HL-60 (cell line): ENCODE measurements at regions not wholly inside any gene's neighbourhood (a gene's known extent, or its start where the extent isn't known, plus 50 kb on each side); places are given as distances from the start of the nearest gene placed in this dataset.

Experiments used
- CTCF ChIP-seq: IDR thresholded peaks from one replicate; pipeline ENCODE4 v1.5.1; 2011; ENCODE audit warnings: low read length, control low read depth, inconsistent platforms; ENCODE audit not compliant: insufficient read depth
- GABPA ChIP-seq: IDR thresholded peaks from 2 replicates; pipeline ENCODE4 v1.6.1; 2012; ENCODE audit warnings: low read depth
- POLR2AphosphoS5 ChIP-seq: IDR thresholded peaks from 2 replicates; pipeline ENCODE4 v1.6.1; 2012; ENCODE audit warnings: low read depth
- REST ChIP-seq: IDR thresholded peaks from 2 replicates; pipeline ENCODE4 v1.6.1; 2012; ENCODE audit warnings: low read depth; ENCODE audit not compliant: insufficient replicate concordance

GRCh38 chr16:60558936-60559335 lies 1477.3 kb downstream of the CDH8 start:
- no peak for TF ChIP-seq CTCF
- TF ChIP-seq POLR2AphosphoS5 = no peak
- TF ChIP-seq GABPA = no peak
- TF ChIP-seq REST = no peak
